GM12872 (cell line): ENCODE measurements at regions not wholly inside any gene's neighbourhood (a gene's known extent, or its start where the extent isn't known, plus 50 kb on each side); places are given as distances from the start of the nearest gene placed in this dataset.

Experiments used
- TF ChIP-seq, protein P1 (sequence below): IDR thresholded peaks from 3 replicates; pipeline ENCODE4 v1.5.1; 2011; ENCODE audit warnings: low read depth, mild to moderate bottlenecking, low read length, moderate library complexity; ENCODE audit not compliant: insufficient read depth

GRCh38 chr2:15784106-15784885 is 156.1 kb upstream of the MYCN start:
- TF ChIP-seq, protein P1, sequence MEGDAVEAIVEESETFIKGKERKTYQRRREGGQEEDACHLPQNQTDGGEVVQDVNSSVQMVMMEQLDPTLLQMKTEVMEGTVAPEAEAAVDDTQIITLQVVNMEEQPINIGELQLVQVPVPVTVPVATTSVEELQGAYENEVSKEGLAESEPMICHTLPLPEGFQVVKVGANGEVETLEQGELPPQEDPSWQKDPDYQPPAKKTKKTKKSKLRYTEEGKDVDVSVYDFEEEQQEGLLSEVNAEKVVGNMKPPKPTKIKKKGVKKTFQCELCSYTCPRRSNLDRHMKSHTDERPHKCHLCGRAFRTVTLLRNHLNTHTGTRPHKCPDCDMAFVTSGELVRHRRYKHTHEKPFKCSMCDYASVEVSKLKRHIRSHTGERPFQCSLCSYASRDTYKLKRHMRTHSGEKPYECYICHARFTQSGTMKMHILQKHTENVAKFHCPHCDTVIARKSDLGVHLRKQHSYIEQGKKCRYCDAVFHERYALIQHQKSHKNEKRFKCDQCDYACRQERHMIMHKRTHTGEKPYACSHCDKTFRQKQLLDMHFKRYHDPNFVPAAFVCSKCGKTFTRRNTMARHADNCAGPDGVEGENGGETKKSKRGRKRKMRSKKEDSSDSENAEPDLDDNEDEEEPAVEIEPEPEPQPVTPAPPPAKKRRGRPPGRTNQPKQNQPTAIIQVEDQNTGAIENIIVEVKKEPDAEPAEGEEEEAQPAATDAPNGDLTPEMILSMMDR = no peak

DNA sequence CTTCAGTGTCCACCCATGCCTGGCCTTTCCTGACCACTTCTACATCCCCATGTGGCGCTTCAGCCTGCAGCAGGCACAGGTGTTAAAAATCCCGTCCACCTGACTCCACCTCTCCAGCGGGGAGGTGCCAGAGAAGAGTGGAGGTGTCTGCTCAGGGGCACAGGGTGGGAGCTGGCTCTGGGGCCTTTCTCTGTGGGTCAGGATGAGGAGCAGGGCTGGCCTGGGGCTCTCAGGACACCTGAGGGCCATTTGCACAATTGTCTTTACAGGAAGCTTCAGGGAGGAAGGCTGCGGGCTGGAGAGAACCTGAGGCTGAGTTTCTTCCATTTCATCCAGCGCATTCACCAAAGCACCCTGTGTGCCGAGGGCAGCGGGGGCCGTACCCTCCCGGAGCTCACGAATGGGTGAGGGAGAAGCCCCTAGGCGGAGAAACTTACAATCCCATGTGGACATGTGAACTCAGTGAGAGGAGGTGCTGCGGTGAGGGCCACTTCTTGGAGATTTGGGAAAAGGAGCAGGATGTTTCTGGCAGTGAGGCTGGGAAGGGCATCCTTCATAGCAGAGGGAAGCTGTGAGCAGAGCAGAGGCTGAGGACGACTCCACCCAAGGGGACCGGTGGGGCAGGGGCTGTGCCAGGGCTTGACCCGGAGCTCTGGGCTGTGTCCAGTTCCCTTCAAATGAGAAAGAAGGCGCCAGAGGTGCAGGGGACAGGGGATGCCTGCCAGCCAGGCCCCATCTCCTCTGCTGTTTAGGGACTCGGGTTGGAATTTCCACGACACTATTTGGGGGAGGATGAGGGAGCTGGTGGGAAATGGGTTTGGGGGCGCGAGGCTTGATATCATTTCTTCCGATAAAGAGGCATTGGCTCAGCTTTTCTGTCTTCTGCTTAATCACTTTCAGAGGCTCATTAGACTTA is 155.2 kb upstream of the MYCN start:
- TF ChIP-seq, protein P1 = no peak

- TF ChIP-seq, protein P1 = no peak
Measured at GRCh38 chr2:15786003-15786654, 154.2 kb upstream of the MYCN start.

GRCh38 chr2:15786901-15787300 is 153.4 kb upstream of the MYCN start:
- TF ChIP-seq, protein P1 = no peak

DNA sequence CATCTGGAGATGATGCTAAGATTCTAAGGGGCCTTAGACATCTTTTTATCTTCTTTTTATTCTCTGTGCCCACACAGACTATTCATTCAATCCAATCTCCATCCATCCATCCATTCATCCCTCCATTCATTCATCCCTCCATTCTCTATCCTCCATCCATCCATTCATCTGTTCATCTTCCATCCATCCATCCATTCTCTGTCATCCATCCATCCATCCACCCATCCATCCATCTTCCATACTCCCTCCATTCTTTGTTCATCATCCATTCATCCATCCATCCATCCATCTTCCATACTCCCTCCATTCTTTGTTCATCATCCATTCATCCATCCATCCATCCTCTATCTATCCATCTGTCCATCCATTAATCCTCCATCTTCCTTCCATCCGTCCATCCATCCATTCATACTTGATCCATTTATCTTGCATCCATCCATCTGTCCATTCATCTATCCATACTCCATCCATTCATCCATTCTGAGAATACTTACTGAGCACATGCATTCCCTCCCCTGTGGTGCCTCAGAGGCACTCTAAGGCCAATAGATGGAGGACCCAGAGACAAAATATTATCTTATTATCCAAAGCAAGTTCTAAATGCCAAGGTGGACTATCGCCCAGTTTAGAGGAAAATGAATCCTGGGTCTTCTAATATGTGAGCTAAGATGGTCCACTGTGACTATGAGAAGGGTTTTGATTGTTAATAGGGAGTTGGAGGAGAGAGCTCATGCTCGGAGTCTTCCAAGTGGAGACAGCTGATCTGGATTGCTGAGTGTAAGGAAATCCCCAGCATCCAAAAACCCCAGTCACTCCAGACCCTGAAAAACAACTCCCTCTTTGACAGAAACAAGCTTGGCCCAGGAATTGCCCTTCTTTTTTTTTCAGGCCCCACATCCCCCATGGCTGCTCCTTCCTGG is 152.6 kb upstream of the MYCN start:
- TF ChIP-seq, protein P1 = no peak

DNA sequence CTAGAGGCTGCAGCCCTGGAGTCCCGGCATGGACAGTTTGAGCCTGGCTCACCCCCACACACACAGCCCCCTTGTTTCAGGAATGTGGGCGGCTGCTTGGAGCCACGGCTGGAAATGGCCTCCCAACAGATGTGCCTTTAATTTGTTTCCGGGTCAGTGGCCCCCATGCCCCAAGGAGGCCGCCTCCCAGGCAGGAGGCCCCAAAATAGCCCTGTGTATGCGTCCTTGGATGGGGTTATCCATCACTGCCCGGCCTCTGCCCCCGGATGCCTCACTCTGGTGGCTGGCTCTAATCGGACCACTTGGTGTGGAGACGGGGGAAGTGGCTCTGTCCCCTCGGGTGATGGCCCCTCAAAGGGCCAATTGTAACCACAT is 151.9 kb upstream of the MYCN start:
- TF ChIP-seq, protein P1 = no peak
